ENCODE measurements at regions not wholly inside any gene's neighbourhood (a gene's known extent, or its start where the extent isn't known, plus 50 kb on each side); places are given as distances from the start of the nearest gene placed in this dataset.

- no peaks in the 10 kb centered on the region for H3K9me3 ChIP-seq (ENCODE audit: low read depth)
- no peak overlapping the region for H3K4me3 ChIP-seq
- no peaks in the 10 kb centered on the region for H3K36me3 ChIP-seq (ENCODE audit: low read depth)
- H3K79me2 ChIP-seq (ENCODE audit: insufficient read depth) = no peaks in the 10 kb centered on the region
- H3K27ac ChIP-seq = no peak overlapping the region
- WGBS, 2 experiments (ENCODE audit: low coverage in 1 of 2, low lambda C conversion rate in 2 of 2, missing lambda C conversion rate in 2 of 2) = 32 to 42% methylated on average over 3 of the region's 3 CpGs
- no peaks in the 10 kb centered on the region for H4K20me1 ChIP-seq (ENCODE audit: insufficient read depth)
- in situ Hi-C loops (cut with MboI) = no loop called here
- no peak overlapping the region for H2AFZ ChIP-seq
- no peaks in the 10 kb centered on the region for H3K4me1 ChIP-seq (ENCODE audit: insufficient read depth)
- no peak for DNase-seq
- H3K9ac ChIP-seq = no peak overlapping the region
- no peaks in the 10 kb centered on the region for H3F3A ChIP-seq (ENCODE audit: insufficient read depth)
- TF ChIP-seq EZH2phosphoT487 (IDR thresholded peaks at IDR 0.05; ENCODE audit: insufficient read depth, low read depth) (no peak), EZH2 (IDR thresholded peaks at IDR 0.05; ENCODE audit: insufficient read depth, poor library complexity, severe bottlenecking) (no peak)
- no peaks in the 10 kb centered on the region for H3K27me3 ChIP-seq (replicated peaks; ENCODE audit: insufficient read depth)
- no peaks in the 10 kb centered on the region for H3K9me2 ChIP-seq (ENCODE audit: insufficient read depth)
- H3K4me2 ChIP-seq (ENCODE audit: unreplicated experiment) = no peak overlapping the region
Measured at GRCh38 chr14:22122829-22123560, 449.4 kb upstream of the OR4E1 start.

- Histone ChIP-seq H3K27ac (no peak overlapping the region), H3K79me2 (ENCODE audit: insufficient read depth) (no peaks in the 10 kb centered on the region), H2AFZ (no peak overlapping the region), H3F3A (ENCODE audit: insufficient read depth) (no peaks in the 10 kb centered on the region), H3K4me3 (no peak overlapping the region), H3K36me3 (ENCODE audit: low read depth) (no peaks in the 10 kb centered on the region), H3K9me2 (ENCODE audit: insufficient read depth) (no peaks in the 10 kb centered on the region), H3K4me2 (ENCODE audit: unreplicated experiment) (no peak overlapping the region), H3K27me3 (replicated peaks; ENCODE audit: insufficient read depth) (no peaks in the 10 kb centered on the region), H3K4me1 (ENCODE audit: insufficient read depth) (no peaks in the 10 kb centered on the region), H3K9ac (no peak overlapping the region), H4K20me1 (ENCODE audit: insufficient read depth) (no peaks in the 10 kb centered on the region), H3K9me3 (ENCODE audit: low read depth) (no peaks in the 10 kb centered on the region)
- no peak for DNase-seq
- WGBS, 2 experiments (ENCODE audit: low coverage in 1 of 2, low lambda C conversion rate in 2 of 2, missing lambda C conversion rate in 2 of 2) = 28 to 33% methylated on average over 4 of the region's 4 CpGs
- TF ChIP-seq EZH2phosphoT487 (IDR thresholded peaks at IDR 0.05; ENCODE audit: insufficient read depth, low read depth) = no peak
- TF ChIP-seq EZH2 (IDR thresholded peaks at IDR 0.05; ENCODE audit: insufficient read depth, poor library complexity, severe bottlenecking) = no peak
- in situ Hi-C loops (cut with MboI) = no loop called here
Measured at GRCh38 chr14:22122227-22122818, 448.7 kb upstream of the OR4E1 start.

- H2AFZ ChIP-seq = no peak overlapping the region
- H3K27ac ChIP-seq = no peak overlapping the region
- H3K79me2 ChIP-seq (ENCODE audit: insufficient read depth) = no peaks in the 10 kb centered on the region
- H3K4me1 ChIP-seq (ENCODE audit: insufficient read depth) = no peaks in the 10 kb centered on the region
- WGBS, 2 experiments (ENCODE audit: low coverage in 1 of 2, low lambda C conversion rate in 2 of 2, missing lambda C conversion rate in 2 of 2) = 48 to 59% methylated on average over 3 of the region's 3 CpGs
- no peaks in the 10 kb centered on the region for H3K9me2 ChIP-seq (ENCODE audit: insufficient read depth)
- no peak overlapping the region for H3K9ac ChIP-seq
- no peaks in the 10 kb centered on the region for H3K27me3 ChIP-seq (replicated peaks; ENCODE audit: insufficient read depth)
- no peaks in the 10 kb centered on the region for H3K36me3 ChIP-seq (ENCODE audit: low read depth)
- in situ Hi-C loops (cut with MboI) = no loop called here
- no peaks in the 10 kb centered on the region for H3F3A ChIP-seq (ENCODE audit: insufficient read depth)
- no peak overlapping the region for H3K4me2 ChIP-seq (ENCODE audit: unreplicated experiment)
- no peaks in the 10 kb centered on the region for H4K20me1 ChIP-seq (ENCODE audit: insufficient read depth)
- no peak overlapping the region for H3K4me3 ChIP-seq
- no peak for TF ChIP-seq EZH2phosphoT487 (IDR thresholded peaks at IDR 0.05; ENCODE audit: insufficient read depth, low read depth)
- TF ChIP-seq EZH2 (IDR thresholded peaks at IDR 0.05; ENCODE audit: insufficient read depth, poor library complexity, severe bottlenecking) = no peak
- H3K9me3 ChIP-seq (ENCODE audit: low read depth) = no peaks in the 10 kb centered on the region
- no peak for DNase-seq
Measured at GRCh38 chr14:22118899-22119477, 445.4 kb upstream of the OR4E1 start.

- DNase-seq = no peak
- 78 to 82% methylated on average over 13 of the region's 13 CpGs for WGBS, 2 experiments (ENCODE audit: low coverage in 1 of 2, low lambda C conversion rate in 2 of 2, missing lambda C conversion rate in 2 of 2)
- H3F3A ChIP-seq (ENCODE audit: insufficient read depth) = no peaks in the 10 kb centered on the region
- no peaks in the 10 kb centered on the region for H3K36me3 ChIP-seq (ENCODE audit: low read depth)
- H3K4me2 ChIP-seq (ENCODE audit: unreplicated experiment) = no peak overlapping the region
- no peaks in the 10 kb centered on the region for H3K27me3 ChIP-seq (replicated peaks; ENCODE audit: insufficient read depth)
- H4K20me1 ChIP-seq (ENCODE audit: insufficient read depth) = no peaks in the 10 kb centered on the region
- H3K9me3 ChIP-seq (ENCODE audit: low read depth) = no peaks in the 10 kb centered on the region
- no peak overlapping the region for H3K9ac ChIP-seq
- H3K79me2 ChIP-seq (ENCODE audit: insufficient read depth) = no peaks in the 10 kb centered on the region
- no peaks in the 10 kb centered on the region for H3K4me1 ChIP-seq (ENCODE audit: insufficient read depth)
- H3K9me2 ChIP-seq (ENCODE audit: insufficient read depth) = no peaks in the 10 kb centered on the region
- H3K4me3 ChIP-seq = no peak overlapping the region
- no peak overlapping the region for H2AFZ ChIP-seq
- TF ChIP-seq EZH2phosphoT487 (IDR thresholded peaks at IDR 0.05; ENCODE audit: insufficient read depth, low read depth) (no peak), EZH2 (IDR thresholded peaks at IDR 0.05; ENCODE audit: insufficient read depth, poor library complexity, severe bottlenecking) (no peak)
- H3K27ac ChIP-seq = no peak overlapping the region
- in situ Hi-C loops (cut with MboI) = no loop called here
Measured at GRCh38 chr14:22113401-22113800, 439.8 kb upstream of the OR4E1 start.

Data from GM23248 (cell line).